ENCODE measurements at regions not wholly inside any gene's neighbourhood (a gene's known extent, or its start where the extent isn't known, plus 50 kb on each side); places are given as distances from the start of the nearest gene placed in this dataset.
"Not testable (repeated sequence)": the region's sequence is repeated elsewhere in the genome, so short reads cannot be mapped to it uniquely, and the experiment has no call there.

DNA sequence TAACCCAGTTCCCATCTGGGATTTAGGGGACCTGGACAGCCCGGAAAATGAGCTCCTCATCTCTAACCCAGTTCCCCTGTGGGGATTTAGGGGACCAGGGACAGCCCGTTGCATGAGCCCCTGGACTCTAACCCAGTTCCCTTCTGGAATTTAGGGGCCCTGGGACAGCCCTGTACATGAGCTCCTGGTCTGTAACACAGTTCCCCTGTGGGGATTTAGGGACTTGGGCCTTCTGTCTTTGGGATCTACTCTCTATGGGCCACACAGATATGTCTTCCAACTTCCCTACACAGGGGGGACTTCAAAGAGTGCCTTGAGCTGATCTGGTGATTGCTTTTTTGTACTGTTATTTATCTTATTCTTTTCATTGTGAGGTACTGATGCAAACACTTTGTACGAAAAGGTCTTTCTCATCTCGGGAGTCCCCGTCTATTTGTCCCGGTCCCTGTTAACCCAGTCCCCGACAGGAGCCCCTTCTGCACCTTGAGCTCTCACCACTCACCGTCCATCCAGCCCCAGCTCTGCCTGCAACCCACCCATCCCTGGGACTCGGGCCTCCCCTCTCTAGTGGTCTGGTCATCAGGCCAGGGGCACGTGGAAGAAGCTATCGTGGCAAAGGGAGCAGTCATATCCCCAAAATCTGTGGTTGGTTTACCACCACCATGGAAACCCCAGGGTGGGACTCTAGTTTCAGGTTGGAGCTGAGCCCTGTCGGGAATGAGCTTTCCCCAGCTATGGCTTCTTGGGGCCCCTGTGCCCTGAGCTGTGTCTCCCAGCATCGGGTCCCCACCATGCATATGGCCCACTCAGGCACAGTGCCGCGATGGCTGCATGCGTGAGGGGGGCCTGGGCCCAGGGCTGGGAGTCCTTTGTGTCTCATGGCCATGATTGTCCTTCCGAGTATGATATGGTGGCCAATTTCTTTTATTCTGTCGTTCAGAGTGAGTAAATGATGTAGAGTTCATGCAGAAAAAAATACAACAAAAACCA, 270.4 kb upstream of the PLCXD1 start:
- H3K27me3 ChIP-seq; H3K4me1 ChIP-seq; H3K4me3 ChIP-seq; H3K36me3 ChIP-seq; DNase-seq; H3K27ac ChIP-seq; intact Hi-C loops (cut with DNase I; ENCODE audit: low total_unique reads); H3K9me3 ChIP-seq: not testable (repeated sequence)

DNA sequence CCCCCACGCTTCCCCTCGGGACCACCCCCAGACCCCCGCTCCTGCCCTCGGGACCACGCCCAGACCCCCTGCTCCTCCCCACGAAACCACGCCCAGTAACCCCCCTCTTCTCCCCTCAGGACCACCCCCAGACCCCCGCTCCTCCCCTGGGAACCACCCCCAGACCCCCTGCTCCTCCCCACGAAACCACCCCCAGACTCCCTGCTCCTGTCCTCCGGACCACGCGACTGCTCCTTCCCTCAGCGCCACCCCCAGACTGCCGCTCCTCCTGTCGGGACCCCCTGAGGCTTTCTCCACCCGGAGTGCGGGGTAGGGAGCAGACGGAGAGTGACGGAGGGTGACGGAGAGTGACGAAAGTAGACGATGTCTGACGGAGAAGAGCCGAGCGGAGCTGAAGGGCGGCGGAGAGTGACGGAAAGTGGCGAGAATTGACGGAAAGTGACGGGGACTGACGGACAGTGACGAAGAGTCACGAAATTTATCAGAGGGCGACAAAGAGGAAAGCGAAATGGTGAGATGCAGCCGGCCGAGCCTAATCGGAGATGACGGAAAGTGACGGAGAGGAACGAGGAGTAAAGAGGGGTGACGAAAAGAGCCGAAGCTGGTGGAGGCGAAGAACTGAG, 267.2 kb upstream of the PLCXD1 start:
- H3K27ac ChIP-seq; H3K4me1 ChIP-seq; H3K9me3 ChIP-seq; H3K4me3 ChIP-seq; intact Hi-C loops (cut with DNase I; ENCODE audit: low total_unique reads); DNase-seq; H3K27me3 ChIP-seq; H3K36me3 ChIP-seq: not testable (repeated sequence)

DNA sequence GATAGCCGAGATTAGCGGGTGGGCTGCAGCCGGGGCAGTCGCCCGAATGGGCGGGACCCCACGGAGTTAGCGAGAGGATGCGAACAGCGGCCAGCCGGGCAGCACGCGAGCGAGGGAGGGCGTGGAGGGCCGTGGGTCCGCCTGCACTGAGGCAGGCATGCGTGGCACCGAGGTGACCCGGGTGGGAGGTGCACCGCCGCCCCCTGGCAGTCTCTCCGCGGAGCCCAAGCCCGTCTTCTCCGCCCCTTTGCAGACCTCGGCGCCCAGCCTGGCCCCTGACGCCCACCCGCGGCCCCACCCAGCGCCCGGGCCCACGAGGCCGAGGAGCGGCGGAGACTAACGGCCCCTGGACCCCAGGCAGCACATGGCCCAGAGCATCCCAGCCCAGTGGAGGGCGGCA, 266.7 kb upstream of the PLCXD1 start:
- H3K27me3 ChIP-seq; intact Hi-C loops (cut with DNase I; ENCODE audit: low total_unique reads); H3K4me1 ChIP-seq; H3K27ac ChIP-seq; H3K36me3 ChIP-seq; DNase-seq; H3K4me3 ChIP-seq; H3K9me3 ChIP-seq: not testable (repeated sequence)

DNA sequence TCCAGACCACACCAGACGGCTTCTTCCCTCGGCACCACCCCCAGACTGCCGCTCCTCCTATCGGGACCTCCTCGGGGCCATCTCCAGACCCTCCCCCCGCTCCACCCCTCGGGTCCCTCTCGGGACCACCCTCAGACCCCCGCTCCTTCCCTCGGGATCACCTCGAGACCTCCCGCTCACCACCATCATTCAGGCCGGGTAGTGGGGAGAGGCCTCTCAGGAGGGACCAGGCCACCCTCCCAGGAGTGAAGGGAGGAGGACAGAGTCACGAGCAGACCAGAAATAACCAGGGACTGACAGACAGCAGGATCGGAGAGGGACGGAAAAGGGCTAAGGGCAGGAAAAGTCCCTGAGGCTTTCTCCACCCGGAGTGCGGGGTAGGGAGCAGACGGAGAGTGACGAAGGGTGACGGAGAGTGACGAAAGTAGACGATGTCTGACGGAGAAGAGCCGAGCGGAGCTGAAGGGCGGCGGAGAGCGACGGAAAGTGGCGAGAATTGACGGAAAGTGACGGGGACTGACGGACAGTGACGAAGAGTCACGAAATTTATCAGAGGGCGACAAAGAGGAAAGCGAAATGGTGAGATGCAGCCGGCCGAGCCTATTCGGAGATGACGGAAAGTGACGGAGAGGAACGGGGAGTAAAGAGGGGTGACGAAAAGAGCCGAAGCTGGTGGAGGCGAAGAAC, 262.3 kb upstream of the PLCXD1 start:
- H3K27me3 ChIP-seq; H3K9me3 ChIP-seq; intact Hi-C loops (cut with DNase I; ENCODE audit: low total_unique reads); H3K4me3 ChIP-seq; H3K4me1 ChIP-seq; H3K27ac ChIP-seq; H3K36me3 ChIP-seq: not testable (repeated sequence)
- peak; percentile 49 to 72 for DNase-seq

DNA sequence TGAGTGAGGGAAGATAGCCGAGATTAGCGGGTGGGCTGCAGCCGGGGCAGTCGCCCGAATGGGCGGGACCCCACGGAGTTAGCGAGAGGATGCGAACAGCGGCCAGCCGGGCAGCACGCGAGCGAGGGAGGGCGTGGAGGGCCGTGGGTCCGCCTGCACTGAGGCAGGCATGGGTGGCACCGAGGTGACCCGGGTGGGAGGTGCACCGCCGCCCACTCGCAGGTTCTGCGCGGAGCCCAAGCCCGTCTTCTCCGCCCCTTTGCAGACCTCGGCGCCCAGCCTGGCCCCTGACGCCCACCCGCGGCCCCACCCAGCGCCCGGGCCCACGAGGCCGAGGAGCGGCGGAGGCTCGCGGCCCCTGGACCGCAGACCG, 261.7 kb upstream of the PLCXD1 start:
- H3K4me1 ChIP-seq; intact Hi-C loops (cut with DNase I; ENCODE audit: low total_unique reads); H3K27ac ChIP-seq; H3K36me3 ChIP-seq; H3K9me3 ChIP-seq; H3K27me3 ChIP-seq; DNase-seq: not testable (repeated sequence)
- H3K4me3 ChIP-seq = peak overlapping the region; percentile 28 to 49

DNA sequence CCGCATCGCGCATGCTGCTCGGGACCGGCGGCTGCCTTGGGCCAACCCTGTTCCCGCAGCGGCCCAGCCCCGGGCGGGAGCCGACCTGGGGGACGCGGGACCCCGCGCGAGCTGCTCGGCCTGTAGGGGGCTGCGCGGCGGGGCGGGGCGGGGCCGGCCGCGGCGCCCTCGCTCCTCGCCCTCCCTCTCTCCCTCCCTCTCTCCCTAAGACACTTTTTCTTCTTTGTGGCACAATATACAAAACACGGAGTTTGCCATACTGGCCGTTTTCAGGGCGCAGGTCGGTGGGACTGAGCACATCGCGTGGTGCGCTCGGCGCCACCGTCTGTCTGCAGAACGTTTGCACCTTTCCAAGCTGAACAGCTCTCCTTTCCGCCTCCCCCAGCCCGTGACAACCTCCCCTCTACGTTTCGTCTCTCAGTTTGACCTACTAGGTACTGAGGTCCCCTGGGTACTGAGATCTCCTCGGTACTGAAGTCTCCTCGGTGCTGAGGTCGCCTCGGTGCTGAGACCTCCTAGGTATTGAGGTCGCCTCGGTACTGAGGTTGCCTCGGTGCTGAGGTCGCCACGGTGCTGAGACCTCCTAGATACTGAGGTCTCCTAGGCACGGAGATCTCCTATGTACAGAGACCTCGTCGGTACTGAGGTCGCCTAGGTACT, 261.1 kb upstream of the PLCXD1 start:
- Histone ChIP-seq H3K9me3 (no peaks in the 10 kb centered on the region), H3K27me3 (no peaks in the 10 kb centered on the region), H3K4me1 (no peaks in the 10 kb centered on the region), H3K4me3 (peak overlapping the region; percentile 28 to 49), H3K27ac (no peak overlapping the region), H3K36me3 (no peaks in the 10 kb centered on the region)
- TF ChIP-seq, protein P1, sequence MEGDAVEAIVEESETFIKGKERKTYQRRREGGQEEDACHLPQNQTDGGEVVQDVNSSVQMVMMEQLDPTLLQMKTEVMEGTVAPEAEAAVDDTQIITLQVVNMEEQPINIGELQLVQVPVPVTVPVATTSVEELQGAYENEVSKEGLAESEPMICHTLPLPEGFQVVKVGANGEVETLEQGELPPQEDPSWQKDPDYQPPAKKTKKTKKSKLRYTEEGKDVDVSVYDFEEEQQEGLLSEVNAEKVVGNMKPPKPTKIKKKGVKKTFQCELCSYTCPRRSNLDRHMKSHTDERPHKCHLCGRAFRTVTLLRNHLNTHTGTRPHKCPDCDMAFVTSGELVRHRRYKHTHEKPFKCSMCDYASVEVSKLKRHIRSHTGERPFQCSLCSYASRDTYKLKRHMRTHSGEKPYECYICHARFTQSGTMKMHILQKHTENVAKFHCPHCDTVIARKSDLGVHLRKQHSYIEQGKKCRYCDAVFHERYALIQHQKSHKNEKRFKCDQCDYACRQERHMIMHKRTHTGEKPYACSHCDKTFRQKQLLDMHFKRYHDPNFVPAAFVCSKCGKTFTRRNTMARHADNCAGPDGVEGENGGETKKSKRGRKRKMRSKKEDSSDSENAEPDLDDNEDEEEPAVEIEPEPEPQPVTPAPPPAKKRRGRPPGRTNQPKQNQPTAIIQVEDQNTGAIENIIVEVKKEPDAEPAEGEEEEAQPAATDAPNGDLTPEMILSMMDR (IDR thresholded peaks at IDR 0.05) = no peak
- no peak for DNase-seq
- intact Hi-C loops (cut with DNase I; ENCODE audit: low total_unique reads) = no loop called here

DNA sequence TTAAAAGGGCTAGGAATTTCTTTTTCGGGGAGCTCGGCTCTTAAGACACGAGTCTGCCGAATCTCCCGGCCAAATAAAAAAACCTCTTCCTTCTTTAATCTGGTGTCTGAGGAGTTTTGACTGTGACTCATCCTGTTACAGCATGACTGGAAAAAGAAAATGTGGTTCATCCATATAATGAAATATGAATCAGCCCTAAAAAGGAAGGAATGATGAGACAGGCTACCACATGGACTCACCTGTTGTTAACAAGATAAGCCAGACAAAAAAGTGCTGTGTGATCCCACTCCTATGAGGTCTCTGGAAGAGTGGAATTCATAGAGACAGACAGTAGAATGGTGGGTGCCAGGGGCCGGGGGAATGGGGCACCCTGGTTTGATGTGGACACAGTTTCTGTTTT, 257.0 kb upstream of the PLCXD1 start:
- H3K36me3 ChIP-seq; intact Hi-C loops (cut with DNase I; ENCODE audit: low total_unique reads); DNase-seq; H3K27ac ChIP-seq; H3K9me3 ChIP-seq; H3K4me1 ChIP-seq; H3K27me3 ChIP-seq; H3K4me3 ChIP-seq: not testable (repeated sequence)
